Tibial artery (tissue), 4 donors: ENCODE measurements at regions not wholly inside any gene's neighbourhood (a gene's known extent, or its start where the extent isn't known, plus 50 kb on each side); places are given as distances from the start of the nearest gene placed in this dataset.
"Not testable (repeated sequence)": the region's sequence is repeated elsewhere in the genome, so short reads cannot be mapped to it uniquely, and the experiment has no call there.

Experiments used
- DNase-seq, 2 donors: peaks; one replicate each; pipeline ENCODE4 v3.0.0-alpha.2; 2019
- H3K27ac ChIP-seq, 2 donors: fragments of 200-600 bp; sonication (generic) in 1 of 2; 1 replicate in 1 of 2; 2 replicates in 1 of 2; pipeline ENCODE4 v1.5.1; 2018 to 2019; ENCODE audit warnings: mild to moderate bottlenecking in 1 of 2
- H3K27me3 ChIP-seq, 2 donors: fragments of 200-600 bp; sonication (generic) in 1 of 2; one replicate each; pipeline versions ENCODE4 v1.5.1 to v1.6.0; 2016 to 2019
- H3K36me3 ChIP-seq, 3 donors: fragments of 200-600 bp; sonication (generic) in 2 of 3; one replicate each; pipeline ENCODE4 v1.5.1; 2016 to 2019; ENCODE audit warnings: mild to moderate bottlenecking in 2 of 3
- H3K4me1 ChIP-seq, 4 donors: fragments of 200-600 bp; sonication (generic) in 2 of 4; 1 replicate in 3 of 4; 2 replicates in 1 of 4; pipeline ENCODE4 v1.5.1; 2016 to 2019
- H3K4me3 ChIP-seq, 2 donors: fragments of 200-600 bp; sonication (generic) in 1 of 2; 1 replicate in 1 of 2; 2 replicates in 1 of 2; pipeline ENCODE4 v1.5.1; 2018 to 2019; ENCODE audit warnings: mild to moderate bottlenecking in 2 of 2
- H3K9me3 ChIP-seq, 3 donors: fragments of 200-600 bp; sonication (generic) in 1 of 3; one replicate each; pipeline ENCODE4 v1.5.1; 2016 to 2019
- CTCF ChIP-seq, 2 experiments: fragments of 200-600 bp in 1 of 2; fragments of 450-650 bp in 1 of 2; IDR thresholded peaks; one replicate each; pipeline ENCODE4 v1.5.1; 2017 to 2019; ENCODE audit warnings: antibody characterized with exemption in 2 of 2, mild to moderate bottlenecking in 1 of 2, moderate library complexity in 1 of 2
- intact Hi-C: fragments of 100-400 bp; cut with DNase I; formaldehyde crosslinking; loops from one replicate; pipeline ENCODE4 v1.15.0; 2023; ENCODE audit warnings: low total_unique reads

- Histone ChIP-seq H3K27me3 (no peaks in the 10 kb centered on the region), H3K4me3 (no peak overlapping the region), H3K27ac (no peak overlapping the region), H3K4me1 (peaks cover 0 to 10% (median 4%) of the 10 kb centered on the region in 4 donors), H3K9me3 (no peaks in the 10 kb centered on the region), H3K36me3 (no peaks in the 10 kb centered on the region)
- no peak for TF ChIP-seq CTCF (IDR thresholded peaks at IDR 0.05)
- no peak for DNase-seq
- intact Hi-C loops, result no loop called here
These were observed 104.4 kb upstream of the MAMLD1 start for GRCh38 chrX:150258463-150259430.

GRCh38 chrX:150262456-150262855 is 100.7 kb upstream of the MAMLD1 start:
- intact Hi-C loops, result no loop called here
- no peaks in the 10 kb centered on the region for H3K27me3 ChIP-seq

DNA sequence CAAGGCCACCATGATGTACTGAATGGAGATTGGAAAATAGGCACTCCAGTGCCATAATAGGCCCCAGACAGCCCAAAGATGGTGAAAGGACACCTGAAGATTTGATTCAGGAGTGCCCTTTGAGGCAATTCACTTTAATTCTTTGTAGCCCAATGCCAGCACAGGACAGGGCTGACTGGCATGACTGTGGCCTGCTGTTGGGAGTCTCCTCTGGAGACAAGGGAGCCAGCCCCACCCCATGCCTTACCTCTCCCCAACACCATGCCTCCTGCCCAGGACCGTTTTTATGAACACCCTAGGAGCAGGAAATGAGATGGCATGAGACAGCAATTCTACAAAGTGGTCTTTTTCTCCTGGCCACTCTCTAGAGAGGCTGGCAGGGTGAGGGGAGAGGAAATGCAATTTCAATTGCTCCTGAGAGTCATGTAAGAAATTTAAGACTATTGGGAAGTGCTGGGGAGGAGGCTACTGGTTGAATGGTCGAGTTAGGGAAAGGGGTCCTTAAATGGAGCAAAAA is 94.2 kb upstream of the MAMLD1 start:
- Histone ChIP-seq H3K9me3 (no peaks in the 10 kb centered on the region), H3K4me3 (no peak overlapping the region), H3K27me3 (no peaks in the 10 kb centered on the region), H3K36me3 (no peaks in the 10 kb centered on the region), H3K4me1 (no peaks in the 10 kb centered on the region), H3K27ac (no peak overlapping the region)
- TF ChIP-seq CTCF (IDR thresholded peaks at IDR 0.05), result no peak
- DNase-seq, result no peak
- intact Hi-C loops, result no loop called here

More at GRCh38 chrX:150262456-150262855, 100.7 kb upstream of the MAMLD1 start:
- H3K4me1 ChIP-seq, result peaks cover 0 to 10% (median 4%) of the 10 kb centered on the region in 4 donors
- H3K27ac ChIP-seq, result no peak overlapping the region
- DNase-seq, result no peak
- H3K4me3 ChIP-seq, result no peak overlapping the region
- no peaks in the 10 kb centered on the region for H3K9me3 ChIP-seq
- no peaks in the 10 kb centered on the region for H3K36me3 ChIP-seq
- TF ChIP-seq CTCF (IDR thresholded peaks at IDR 0.05), result no peak

- no peak for TF ChIP-seq CTCF (IDR thresholded peaks at IDR 0.05)
- Histone ChIP-seq H3K4me1 (no peaks in the 10 kb centered on the region), H3K27ac (no peak overlapping the region), H3K4me3 (no peak overlapping the region), H3K36me3 (no peaks in the 10 kb centered on the region), H3K27me3 (no peaks in the 10 kb centered on the region), H3K9me3 (no peaks in the 10 kb centered on the region)
- no peak for DNase-seq
- intact Hi-C loops, result no loop called here
These were observed 93.4 kb upstream of the MAMLD1 start for GRCh38 chrX:150269605-150270254.

GRCh38 chrX:150270622-150271021 is 92.5 kb upstream of the MAMLD1 start:
- Histone ChIP-seq H3K4me1 (no peaks in the 10 kb centered on the region), H3K27ac (no peak overlapping the region)
- intact Hi-C loops, result no loop called here

GRCh38 chrX:150273575-150274294 is 89.4 kb upstream of the MAMLD1 start:
- H3K27me3 ChIP-seq, H3K4me3 ChIP-seq, DNase-seq, intact Hi-C loops, H3K4me1 ChIP-seq, H3K36me3 ChIP-seq, H3K27ac ChIP-seq, H3K9me3 ChIP-seq: not testable (repeated sequence)

More at GRCh38 chrX:150270622-150271021, 92.5 kb upstream of the MAMLD1 start:
- Histone ChIP-seq H3K27me3 (no peaks in the 10 kb centered on the region), H3K36me3 (no peaks in the 10 kb centered on the region), H3K4me3 (no peak overlapping the region), H3K9me3 (no peaks in the 10 kb centered on the region)
- DNase-seq, result no peak
- no peak for TF ChIP-seq CTCF (IDR thresholded peaks at IDR 0.05)
